ENCODE measurements at regions not wholly inside any gene's neighbourhood (a gene's known extent, or its start where the extent isn't known, plus 50 kb on each side); places are given as distances from the start of the nearest gene placed in this dataset.

DNA sequence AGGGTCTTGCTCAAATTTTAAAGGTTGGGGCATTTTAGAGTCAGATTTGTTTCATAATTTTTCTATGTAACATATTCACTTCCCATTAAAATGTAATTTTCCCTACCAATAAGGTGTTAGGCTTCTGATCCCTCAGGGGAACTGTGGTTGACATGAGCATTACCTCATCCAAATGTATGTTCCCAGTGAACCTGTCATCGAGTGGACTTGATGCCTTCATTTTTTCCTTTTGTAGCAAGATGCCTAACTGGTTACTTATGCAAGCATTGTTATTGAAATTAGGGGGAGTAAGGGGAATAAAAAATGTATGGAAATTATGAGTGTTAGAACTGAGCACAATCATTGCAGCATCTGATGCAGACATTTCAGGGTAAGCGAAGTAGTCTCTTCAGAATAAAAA, 360.5 kb downstream of the BCKDHB start (continued):
- TF ChIP-seq GABPA (IDR thresholded peaks at IDR 0.05; ENCODE audit: low read depth): no peak

DNA sequence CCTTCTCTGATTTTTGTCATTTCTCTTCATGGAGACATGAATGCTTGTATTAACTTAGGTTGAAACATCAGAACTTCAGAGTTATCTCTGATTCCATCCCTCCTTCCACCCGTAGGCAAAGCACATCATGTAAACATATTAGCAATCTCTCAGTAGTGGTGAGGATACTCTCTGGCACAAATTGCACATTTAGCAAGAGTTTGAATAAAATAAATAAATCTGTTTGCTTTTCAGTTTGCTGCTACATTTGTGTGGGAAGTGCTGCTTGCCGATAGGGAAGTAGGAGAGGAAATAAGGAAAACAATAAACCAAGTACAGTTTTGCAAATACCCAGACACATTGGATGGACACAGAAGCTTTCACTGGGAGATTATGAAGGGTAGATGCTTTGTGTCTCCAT, 359.0 kb downstream of the BCKDHB start:
- no peak overlapping the region for H3K4me2 ChIP-seq
- TF ChIP-seq, protein P1, sequence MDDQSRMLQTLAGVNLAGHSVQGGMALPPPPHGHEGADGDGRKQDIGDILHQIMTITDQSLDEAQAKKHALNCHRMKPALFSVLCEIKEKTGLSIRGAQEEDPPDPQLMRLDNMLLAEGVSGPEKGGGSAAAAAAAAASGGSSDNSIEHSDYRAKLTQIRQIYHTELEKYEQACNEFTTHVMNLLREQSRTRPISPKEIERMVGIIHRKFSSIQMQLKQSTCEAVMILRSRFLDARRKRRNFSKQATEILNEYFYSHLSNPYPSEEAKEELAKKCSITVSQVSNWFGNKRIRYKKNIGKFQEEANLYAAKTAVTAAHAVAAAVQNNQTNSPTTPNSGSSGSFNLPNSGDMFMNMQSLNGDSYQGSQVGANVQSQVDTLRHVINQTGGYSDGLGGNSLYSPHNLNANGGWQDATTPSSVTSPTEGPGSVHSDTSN (IDR thresholded peaks at IDR 0.05): no peak
- H3K79me2 ChIP-seq (ENCODE audit: insufficient read depth): no peaks in the 10 kb centered on the region
- no peaks in the 10 kb centered on the region for H3K9me2 ChIP-seq
- 86% methylated on average over 2 of the region's 2 CpGs for WGBS (ENCODE audit: low lambda C conversion rate)
- no peaks in the 10 kb centered on the region for H3K36me3 ChIP-seq (replicated peaks in 1 of 2; ENCODE audit: control insufficient read depth in 1 of 2, insufficient read depth in 2 of 2, low read length in 1 of 2)
- H3K4me1 ChIP-seq (ENCODE audit: control insufficient read depth in 1 of 2, insufficient read depth in 2 of 2, low read depth in 1 of 2, low read length in 1 of 2): no peaks in the 10 kb centered on the region; a peak in 1 of 4 replicates
- no peaks in the 10 kb centered on the region for H3K9me3 ChIP-seq
- CTCF ChIA-PET: no interaction called here
- no peak overlapping the region for H3K9ac ChIP-seq
- H4K20me1 ChIP-seq (ENCODE audit: insufficient read depth): no peaks in the 10 kb centered on the region
- no peak overlapping the region for H3K4me3 ChIP-seq (ENCODE audit: low read depth in 2 of 2, low read length in 1 of 2)
- no peak overlapping the region for H3K27ac ChIP-seq (ENCODE audit: low read depth in 2 of 2, low read length in 1 of 2)
- H3K27me3 ChIP-seq (ENCODE audit: insufficient read depth): no peaks in the 10 kb centered on the region
- POLR2A ChIA-PET: no interaction called here
- H2AFZ ChIP-seq (ENCODE audit: low read depth): no peak overlapping the region
- no peak for DNase-seq
- no peaks in the 10 kb centered on the region for H3F3A ChIP-seq (replicated peaks; ENCODE audit: insufficient read depth)

DNA sequence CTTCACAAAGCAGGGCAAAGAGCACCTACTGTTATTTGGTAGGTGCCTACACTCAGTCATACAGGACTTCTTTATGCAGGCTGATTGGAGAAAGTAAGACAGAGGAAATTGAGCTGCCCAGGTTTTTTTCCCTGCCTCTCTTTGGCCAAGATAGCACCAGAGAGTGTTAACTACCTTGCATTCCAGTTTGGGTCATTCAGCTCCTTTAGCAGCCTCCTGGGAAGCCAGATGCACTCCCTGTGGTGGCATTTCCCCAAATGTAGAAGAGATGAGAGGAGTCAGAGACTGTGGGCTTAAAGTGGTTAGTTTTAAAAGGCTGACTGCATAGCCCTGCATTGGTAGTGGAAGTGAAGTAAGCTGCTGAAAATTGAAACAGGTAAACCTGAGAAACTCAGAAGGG, 358.4 kb downstream of the BCKDHB start:
- ChIA-PET POLR2A (no interaction called here), CTCF (no interaction called here)
- H3K4me2 ChIP-seq: no peak overlapping the region
- H3F3A ChIP-seq (replicated peaks; ENCODE audit: insufficient read depth): no peaks in the 10 kb centered on the region
- H3K79me2 ChIP-seq (ENCODE audit: insufficient read depth): no peaks in the 10 kb centered on the region
- H2AFZ ChIP-seq (ENCODE audit: low read depth): no peak overlapping the region
- no peak for DNase-seq
- no peak overlapping the region for H3K9ac ChIP-seq
- no peaks in the 10 kb centered on the region for H3K36me3 ChIP-seq (replicated peaks in 1 of 2; ENCODE audit: control insufficient read depth in 1 of 2, insufficient read depth in 2 of 2, low read length in 1 of 2)
- no peaks in the 10 kb centered on the region for H3K9me3 ChIP-seq
- no peaks in the 10 kb centered on the region for H3K9me2 ChIP-seq
- no peaks in the 10 kb centered on the region for H4K20me1 ChIP-seq (ENCODE audit: insufficient read depth)
- H3K27me3 ChIP-seq (ENCODE audit: insufficient read depth): no peaks in the 10 kb centered on the region
- H3K4me3 ChIP-seq (ENCODE audit: low read depth in 2 of 2, low read length in 1 of 2): no peak overlapping the region
- H3K4me1 ChIP-seq (ENCODE audit: control insufficient read depth in 1 of 2, insufficient read depth in 2 of 2, low read depth in 1 of 2, low read length in 1 of 2): no peaks in the 10 kb centered on the region; a peak in 1 of 4 replicates
- no peak overlapping the region for H3K27ac ChIP-seq (ENCODE audit: low read depth in 2 of 2, low read length in 1 of 2)
- no peak for TF ChIP-seq GABPA (IDR thresholded peaks at IDR 0.05; ENCODE audit: low read depth)
- TF ChIP-seq, protein P2, sequence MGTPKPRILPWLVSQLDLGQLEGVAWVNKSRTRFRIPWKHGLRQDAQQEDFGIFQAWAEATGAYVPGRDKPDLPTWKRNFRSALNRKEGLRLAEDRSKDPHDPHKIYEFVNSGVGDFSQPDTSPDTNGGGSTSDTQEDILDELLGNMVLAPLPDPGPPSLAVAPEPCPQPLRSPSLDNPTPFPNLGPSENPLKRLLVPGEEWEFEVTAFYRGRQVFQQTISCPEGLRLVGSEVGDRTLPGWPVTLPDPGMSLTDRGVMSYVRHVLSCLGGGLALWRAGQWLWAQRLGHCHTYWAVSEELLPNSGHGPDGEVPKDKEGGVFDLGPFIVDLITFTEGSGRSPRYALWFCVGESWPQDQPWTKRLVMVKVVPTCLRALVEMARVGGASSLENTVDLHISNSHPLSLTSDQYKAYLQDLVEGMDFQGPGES (IDR thresholded peaks at IDR 0.05; ENCODE audit: low read depth, low read length): no peak
- TF ChIP-seq, protein P3, sequence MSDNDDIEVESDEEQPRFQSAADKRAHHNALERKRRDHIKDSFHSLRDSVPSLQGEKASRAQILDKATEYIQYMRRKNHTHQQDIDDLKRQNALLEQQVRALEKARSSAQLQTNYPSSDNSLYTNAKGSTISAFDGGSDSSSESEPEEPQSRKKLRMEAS (IDR thresholded peaks at IDR 0.05; ENCODE audit: low read depth): no peak
- TF ChIP-seq YY1 (IDR thresholded peaks at IDR 0.05; ENCODE audit: low read depth): no peak
- no peak for TF ChIP-seq FOSL2 (IDR thresholded peaks at IDR 0.05; ENCODE audit: borderline replicate concordance, low read depth)
- no peak for TF ChIP-seq TAF1 (IDR thresholded peaks at IDR 0.05; ENCODE audit: borderline replicate concordance, low read depth, low read length)
- TF ChIP-seq, protein P4, sequence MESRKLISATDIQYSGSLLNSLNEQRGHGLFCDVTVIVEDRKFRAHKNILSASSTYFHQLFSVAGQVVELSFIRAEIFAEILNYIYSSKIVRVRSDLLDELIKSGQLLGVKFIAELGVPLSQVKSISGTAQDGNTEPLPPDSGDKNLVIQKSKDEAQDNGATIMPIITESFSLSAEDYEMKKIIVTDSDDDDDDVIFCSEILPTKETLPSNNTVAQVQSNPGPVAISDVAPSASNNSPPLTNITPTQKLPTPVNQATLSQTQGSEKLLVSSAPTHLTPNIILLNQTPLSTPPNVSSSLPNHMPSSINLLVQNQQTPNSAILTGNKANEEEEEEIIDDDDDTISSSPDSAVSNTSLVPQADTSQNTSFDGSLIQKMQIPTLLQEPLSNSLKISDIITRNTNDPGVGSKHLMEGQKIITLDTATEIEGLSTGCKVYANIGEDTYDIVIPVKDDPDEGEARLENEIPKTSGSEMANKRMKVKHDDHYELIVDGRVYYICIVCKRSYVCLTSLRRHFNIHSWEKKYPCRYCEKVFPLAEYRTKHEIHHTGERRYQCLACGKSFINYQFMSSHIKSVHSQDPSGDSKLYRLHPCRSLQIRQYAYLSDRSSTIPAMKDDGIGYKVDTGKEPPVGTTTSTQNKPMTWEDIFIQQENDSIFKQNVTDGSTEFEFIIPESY (IDR thresholded peaks at IDR 0.05; ENCODE audit: borderline replicate concordance, low read depth): no peak
- no peak for TF ChIP-seq POLR2AphosphoS5 (IDR thresholded peaks at IDR 0.05; ENCODE audit: low read depth, low read length)
- TF ChIP-seq ELF1 (IDR thresholded peaks at IDR 0.05): no peak
- TF ChIP-seq, protein P1 (IDR thresholded peaks at IDR 0.05): no peak
- no peak for TF ChIP-seq GATA2 (CRISPR knock-in tag; IDR thresholded peaks at IDR 0.05)
- no peak for TF ChIP-seq NRF1 (IDR thresholded peaks at IDR 0.05; ENCODE audit: low read depth, low read length)
- TF ChIP-seq, protein P5, sequence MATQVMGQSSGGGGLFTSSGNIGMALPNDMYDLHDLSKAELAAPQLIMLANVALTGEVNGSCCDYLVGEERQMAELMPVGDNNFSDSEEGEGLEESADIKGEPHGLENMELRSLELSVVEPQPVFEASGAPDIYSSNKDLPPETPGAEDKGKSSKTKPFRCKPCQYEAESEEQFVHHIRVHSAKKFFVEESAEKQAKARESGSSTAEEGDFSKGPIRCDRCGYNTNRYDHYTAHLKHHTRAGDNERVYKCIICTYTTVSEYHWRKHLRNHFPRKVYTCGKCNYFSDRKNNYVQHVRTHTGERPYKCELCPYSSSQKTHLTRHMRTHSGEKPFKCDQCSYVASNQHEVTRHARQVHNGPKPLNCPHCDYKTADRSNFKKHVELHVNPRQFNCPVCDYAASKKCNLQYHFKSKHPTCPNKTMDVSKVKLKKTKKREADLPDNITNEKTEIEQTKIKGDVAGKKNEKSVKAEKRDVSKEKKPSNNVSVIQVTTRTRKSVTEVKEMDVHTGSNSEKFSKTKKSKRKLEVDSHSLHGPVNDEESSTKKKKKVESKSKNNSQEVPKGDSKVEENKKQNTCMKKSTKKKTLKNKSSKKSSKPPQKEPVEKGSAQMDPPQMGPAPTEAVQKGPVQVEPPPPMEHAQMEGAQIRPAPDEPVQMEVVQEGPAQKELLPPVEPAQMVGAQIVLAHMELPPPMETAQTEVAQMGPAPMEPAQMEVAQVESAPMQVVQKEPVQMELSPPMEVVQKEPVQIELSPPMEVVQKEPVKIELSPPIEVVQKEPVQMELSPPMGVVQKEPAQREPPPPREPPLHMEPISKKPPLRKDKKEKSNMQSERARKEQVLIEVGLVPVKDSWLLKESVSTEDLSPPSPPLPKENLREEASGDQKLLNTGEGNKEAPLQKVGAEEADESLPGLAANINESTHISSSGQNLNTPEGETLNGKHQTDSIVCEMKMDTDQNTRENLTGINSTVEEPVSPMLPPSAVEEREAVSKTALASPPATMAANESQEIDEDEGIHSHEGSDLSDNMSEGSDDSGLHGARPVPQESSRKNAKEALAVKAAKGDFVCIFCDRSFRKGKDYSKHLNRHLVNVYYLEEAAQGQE (IDR thresholded peaks at IDR 0.05; ENCODE audit: low read depth, low read length): no peak
- TF ChIP-seq SMC3 (IDR thresholded peaks at IDR 0.05; ENCODE audit: low read depth, low read length): no peak
- no peak for TF ChIP-seq EZH2phosphoT487 (IDR thresholded peaks at IDR 0.05; ENCODE audit: borderline replicate concordance, low read depth)
- TF ChIP-seq RCOR1 (IDR thresholded peaks at IDR 0.05; ENCODE audit: low read length): no peak
